Stomach (tissue), 8 donors: ENCODE measurements at regions not wholly inside any gene's neighbourhood (a gene's known extent, or its start where the extent isn't known, plus 50 kb on each side); places are given as distances from the start of the nearest gene placed in this dataset.

Source experiments
- DNase-seq, 2 donors: peaks; one replicate each; pipeline versions ENCODE4 v3.0.0 to v3.0.0-alpha.2; 2013 to 2019
- H3K27ac ChIP-seq, 5 donors: fragments of 200-600 bp in 4 of 5; sonication (generic) in 4 of 5; one replicate each; pipeline ENCODE4 v1.5.1; 2013 to 2019; ENCODE audit warnings: mild to moderate bottlenecking in 1 of 5, moderate library complexity in 1 of 5
- H3K27me3 ChIP-seq, 3 donors: fragments of 200-600 bp; sonication (generic); one replicate each; pipeline ENCODE4 v1.5.1; 2017 to 2019; ENCODE audit warnings: mixed run types in 1 of 3
- H3K36me3 ChIP-seq, 4 donors: fragments of 200-600 bp; sonication (generic); 1 replicate in 3 of 4; 2 replicates in 1 of 4; pipeline ENCODE4 v1.5.1; 2016 to 2019
- H3K4me1 ChIP-seq, 4 donors: fragments of 200-600 bp; sonication (generic); one replicate each; pipeline ENCODE4 v1.5.1; 2016 to 2019
- H3K4me3 ChIP-seq, 4 donors: fragments of 200-600 bp; sonication (generic) in 3 of 4; one replicate each; pipeline ENCODE4 v1.5.1; 2016 to 2019; ENCODE audit warnings: mild to moderate bottlenecking in 1 of 4
- H3K9me3 ChIP-seq, 4 donors: fragments of 200-600 bp; sonication (generic); one replicate each; pipeline ENCODE4 v1.5.1; 2016 to 2019
- EP300 ChIP-seq: sonication (generic); formaldehyde crosslinking; IDR thresholded peaks from one replicate; pipeline ENCODE4 v1.6.1; 2017; ENCODE audit warnings: antibody characterized with exemption
- POLR2A ChIP-seq, 4 donors: fragments of 450-650 bp; IDR thresholded peaks; one replicate each; pipeline ENCODE4 v1.6.1; 2016; ENCODE audit warnings: antibody characterized with exemption in 4 of 4, control low read depth in 2 of 4, mild to moderate bottlenecking in 1 of 4, moderate library complexity in 1 of 4
- POLR2AphosphoS5 ChIP-seq, 3 donors: sonication (generic); formaldehyde crosslinking; IDR thresholded peaks; one replicate each; pipeline ENCODE4 v1.6.1; 2016; ENCODE audit warnings: antibody characterized with exemption in 3 of 3
- WGBS, 5 donors: extraction: QIAGEN DNeasy Blood & Tissue Kit in 3 of 5; methylation state at CpG; one replicate each; pipeline versions ENCODE4 v1.1.5 to v1.1.7; 2013 to 2018; 5-methylcytosine and 5-hydroxymethylcytosine counted together
- intact Hi-C: fragments of 100-400 bp; cut with DNase I; formaldehyde crosslinking; loops from one replicate; pipeline ENCODE4 v1.15.1; 2023; ENCODE audit warnings: low total_unique reads
- TF ChIP-seq, protein P1 (sequence below), 7 experiments: fragments of 450-650 bp in 4 of 7; fragments of 200-600 bp in 3 of 7; sonication (generic) in 3 of 7; IDR thresholded peaks; one replicate each; pipeline ENCODE4 v1.5.1; 2016 to 2019; ENCODE audit warnings: antibody characterized with exemption in 7 of 7, control low read depth in 2 of 7, mild to moderate bottlenecking in 1 of 7
- donor health status: healthy with polysubstance abuse.
- donor health status: Bipolar disorder and iron deficiency.
- donor health status: healthy.

DNA sequence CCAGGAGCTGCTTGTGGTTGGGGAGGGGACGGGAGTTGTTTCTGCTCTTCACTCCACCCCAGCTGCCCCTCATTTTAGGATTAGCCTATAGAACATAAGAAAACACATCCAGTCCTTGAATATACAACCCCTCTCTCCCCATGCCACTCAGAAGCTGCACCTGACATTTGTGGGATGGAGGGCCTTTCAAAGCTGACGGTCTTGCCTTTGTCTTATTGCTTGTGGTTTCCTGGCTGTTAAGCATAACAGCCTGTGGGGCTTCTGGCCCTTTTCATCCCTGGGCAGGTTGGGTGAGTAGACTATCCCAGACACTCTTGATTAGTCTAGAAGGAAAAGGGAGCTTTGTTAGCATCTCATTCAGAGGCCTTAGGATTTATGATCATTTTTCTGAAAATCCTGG lies 407.6 kb upstream of the BOD1L1 start:
- Histone ChIP-seq H3K4me3 (no peak overlapping the region), H3K27me3 (no peaks in the 10 kb centered on the region), H3K4me1 (no peaks in the 10 kb centered on the region), H3K36me3 (no peaks in the 10 kb centered on the region), H3K9me3 (no peaks in the 10 kb centered on the region), H3K27ac (no peak overlapping the region)
- 64 to 81% (median 75%) methylated on average over 2 of the region's 2 CpGs for WGBS, 5 donors
- intact Hi-C loops, result no loop called here
- DNase-seq, result no peak
- TF ChIP-seq POLR2AphosphoS5 (IDR thresholded peaks at IDR 0.05) (no peak), POLR2A (IDR thresholded peaks at IDR 0.05) (no peak), EP300 (no peak)
- TF ChIP-seq, protein P1, sequence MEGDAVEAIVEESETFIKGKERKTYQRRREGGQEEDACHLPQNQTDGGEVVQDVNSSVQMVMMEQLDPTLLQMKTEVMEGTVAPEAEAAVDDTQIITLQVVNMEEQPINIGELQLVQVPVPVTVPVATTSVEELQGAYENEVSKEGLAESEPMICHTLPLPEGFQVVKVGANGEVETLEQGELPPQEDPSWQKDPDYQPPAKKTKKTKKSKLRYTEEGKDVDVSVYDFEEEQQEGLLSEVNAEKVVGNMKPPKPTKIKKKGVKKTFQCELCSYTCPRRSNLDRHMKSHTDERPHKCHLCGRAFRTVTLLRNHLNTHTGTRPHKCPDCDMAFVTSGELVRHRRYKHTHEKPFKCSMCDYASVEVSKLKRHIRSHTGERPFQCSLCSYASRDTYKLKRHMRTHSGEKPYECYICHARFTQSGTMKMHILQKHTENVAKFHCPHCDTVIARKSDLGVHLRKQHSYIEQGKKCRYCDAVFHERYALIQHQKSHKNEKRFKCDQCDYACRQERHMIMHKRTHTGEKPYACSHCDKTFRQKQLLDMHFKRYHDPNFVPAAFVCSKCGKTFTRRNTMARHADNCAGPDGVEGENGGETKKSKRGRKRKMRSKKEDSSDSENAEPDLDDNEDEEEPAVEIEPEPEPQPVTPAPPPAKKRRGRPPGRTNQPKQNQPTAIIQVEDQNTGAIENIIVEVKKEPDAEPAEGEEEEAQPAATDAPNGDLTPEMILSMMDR (IDR thresholded peaks at IDR 0.05), result no peak

DNA sequence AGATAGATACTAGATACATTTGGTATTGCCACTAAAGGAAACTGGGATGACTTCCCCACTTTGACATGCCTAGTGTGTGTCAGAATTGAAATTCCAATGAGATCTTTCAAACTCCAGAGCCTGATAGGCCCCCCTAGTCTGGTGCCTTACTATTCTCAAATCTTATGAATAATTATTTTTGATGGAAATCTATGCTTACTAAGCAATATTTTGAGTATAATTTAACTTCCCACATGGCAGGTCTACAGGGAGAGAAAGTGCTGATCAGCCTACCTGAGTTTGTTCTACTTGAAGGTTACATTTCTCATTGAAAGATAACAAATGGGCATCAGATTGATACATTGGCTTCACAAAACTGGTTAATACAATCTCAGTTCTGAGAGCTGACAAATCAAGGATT lies 415.7 kb upstream of the BOD1L1 start:
- Histone ChIP-seq H3K36me3 (no peaks in the 10 kb centered on the region), H3K27ac (no peak overlapping the region), H3K9me3 (no peaks in the 10 kb centered on the region), H3K4me3 (no peak overlapping the region), H3K4me1 (no peaks in the 10 kb centered on the region), H3K27me3 (no peaks in the 10 kb centered on the region)
- DNase-seq, result no peak
- intact Hi-C loops, result no loop called here
- no peak for TF ChIP-seq EP300

DNA sequence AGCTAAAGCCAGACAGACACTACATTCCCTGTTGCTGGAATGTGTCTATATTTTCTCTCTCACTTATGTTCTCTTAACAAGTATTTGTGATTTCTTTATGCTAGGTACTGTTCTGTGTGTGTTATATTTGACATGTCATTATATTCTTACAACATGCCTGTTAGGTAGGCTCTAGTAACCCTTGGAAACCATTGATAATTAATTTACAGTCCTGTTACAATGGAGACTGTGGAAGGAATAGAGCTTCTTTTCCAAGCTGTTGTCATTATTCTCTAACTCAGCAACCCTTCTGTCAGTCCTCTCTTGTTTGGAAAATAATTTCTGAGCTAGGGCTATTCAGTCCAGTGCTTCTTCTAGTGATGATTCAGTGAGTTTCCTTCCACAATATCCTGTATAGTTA lies 419.1 kb upstream of the BOD1L1 start:
- TF ChIP-seq, protein P1 (IDR thresholded peaks at IDR 0.05), result no peak
- TF ChIP-seq EP300 (no peak), POLR2AphosphoS5 (IDR thresholded peaks at IDR 0.05) (no peak), POLR2A (IDR thresholded peaks at IDR 0.05) (no peak)
- DNase-seq, result no peak
- no peaks in the 10 kb centered on the region for H3K4me1 ChIP-seq
- no peak overlapping the region for H3K4me3 ChIP-seq
- intact Hi-C loops, result no loop called here
- no peak overlapping the region for H3K27ac ChIP-seq
- no peaks in the 10 kb centered on the region for H3K9me3 ChIP-seq
- H3K36me3 ChIP-seq, result no peaks in the 10 kb centered on the region
- H3K27me3 ChIP-seq, result no peaks in the 10 kb centered on the region

DNA sequence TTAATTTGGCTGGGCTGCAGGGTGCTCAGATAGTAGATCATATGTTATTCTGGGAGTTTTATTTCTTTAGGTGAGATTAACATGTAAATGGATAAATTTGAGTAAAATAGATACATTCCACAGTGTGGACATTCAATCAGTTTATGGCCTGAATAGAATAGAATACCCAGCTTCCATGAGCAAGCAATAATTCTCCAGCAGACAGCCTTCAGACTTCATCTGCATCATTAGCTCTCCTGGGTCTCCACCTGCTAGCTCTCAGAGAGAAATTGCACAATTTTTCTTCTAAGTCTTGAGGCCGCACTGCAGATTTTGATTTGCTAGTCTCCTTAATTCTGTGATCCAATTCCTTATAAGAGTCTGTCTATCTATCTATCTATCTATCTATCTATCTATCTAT lies 420.3 kb upstream of the BOD1L1 start:
- Histone ChIP-seq H3K36me3 (no peaks in the 10 kb centered on the region), H3K9me3 (no peaks in the 10 kb centered on the region), H3K4me3 (no peak overlapping the region), H3K27ac (no peak overlapping the region), H3K27me3 (no peaks in the 10 kb centered on the region), H3K4me1 (no peaks in the 10 kb centered on the region)
- no peak for TF ChIP-seq POLR2AphosphoS5 (IDR thresholded peaks at IDR 0.05)
- TF ChIP-seq EP300, result no peak
- no peak for TF ChIP-seq POLR2A (IDR thresholded peaks at IDR 0.05)
- TF ChIP-seq, protein P1 (IDR thresholded peaks at IDR 0.05), result no peak
- intact Hi-C loops, result no loop called here
- WGBS, 5 donors, result 89 to 100% (median 96%) methylated on average over 1 of the region's 1 CpG
- no peak for DNase-seq

DNA sequence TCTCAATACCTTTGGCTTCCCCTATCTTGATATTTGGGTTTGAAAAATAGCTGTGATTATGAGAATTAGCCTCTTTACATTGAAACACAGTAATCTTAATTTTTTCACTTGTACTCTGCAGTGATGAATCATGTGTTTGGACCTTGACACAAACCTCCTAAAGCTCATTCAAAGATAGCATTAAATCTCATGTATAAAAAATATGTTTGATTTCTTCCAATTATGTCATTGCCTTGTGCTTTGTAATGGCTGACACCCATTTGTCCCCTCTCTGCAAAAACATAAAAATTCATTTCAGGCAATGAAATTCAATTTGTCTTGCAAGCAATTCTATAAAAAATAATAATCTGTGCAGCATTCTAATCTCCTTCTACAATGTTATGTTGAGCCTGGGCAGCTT lies 422.4 kb upstream of the BOD1L1 start:
- H3K9me3 ChIP-seq, result no peaks in the 10 kb centered on the region
- H3K27me3 ChIP-seq, result no peaks in the 10 kb centered on the region
- intact Hi-C loops, result no loop called here
- no peaks in the 10 kb centered on the region for H3K4me1 ChIP-seq
- H3K27ac ChIP-seq, result no peak overlapping the region
- H3K4me3 ChIP-seq, result no peak overlapping the region
- no peak for TF ChIP-seq POLR2AphosphoS5 (IDR thresholded peaks at IDR 0.05)
- no peak for TF ChIP-seq EP300
- TF ChIP-seq POLR2A (IDR thresholded peaks at IDR 0.05), result no peak
- TF ChIP-seq, protein P1 (IDR thresholded peaks at IDR 0.05), result no peak
- no peaks in the 10 kb centered on the region for H3K36me3 ChIP-seq
- DNase-seq, result no peak
